DND-41 (cell line): ENCODE measurements at regions not wholly inside any gene's neighbourhood (a gene's known extent, or its start where the extent isn't known, plus 50 kb on each side); places are given as distances from the start of the nearest gene placed in this dataset.

Experiments
- EZH2 ChIP-seq: IDR thresholded peaks from 3 replicates; pipeline ENCODE4 v1.6.1; 2012; ENCODE audit warnings: borderline replicate concordance, low read depth, mild to moderate bottlenecking, moderate library complexity, low read length, inconsistent platforms; ENCODE audit not compliant: severe bottlenecking
- TF ChIP-seq, protein P1 (sequence below): IDR thresholded peaks from 2 replicates; pipeline ENCODE4 v1.5.1; 2012; ENCODE audit warnings: borderline replicate concordance, low read length, moderate library complexity, mild to moderate bottlenecking; ENCODE audit not compliant: poor library complexity, severe bottlenecking; ENCODE audit errors: extremely low read depth

- TF ChIP-seq, protein P1, sequence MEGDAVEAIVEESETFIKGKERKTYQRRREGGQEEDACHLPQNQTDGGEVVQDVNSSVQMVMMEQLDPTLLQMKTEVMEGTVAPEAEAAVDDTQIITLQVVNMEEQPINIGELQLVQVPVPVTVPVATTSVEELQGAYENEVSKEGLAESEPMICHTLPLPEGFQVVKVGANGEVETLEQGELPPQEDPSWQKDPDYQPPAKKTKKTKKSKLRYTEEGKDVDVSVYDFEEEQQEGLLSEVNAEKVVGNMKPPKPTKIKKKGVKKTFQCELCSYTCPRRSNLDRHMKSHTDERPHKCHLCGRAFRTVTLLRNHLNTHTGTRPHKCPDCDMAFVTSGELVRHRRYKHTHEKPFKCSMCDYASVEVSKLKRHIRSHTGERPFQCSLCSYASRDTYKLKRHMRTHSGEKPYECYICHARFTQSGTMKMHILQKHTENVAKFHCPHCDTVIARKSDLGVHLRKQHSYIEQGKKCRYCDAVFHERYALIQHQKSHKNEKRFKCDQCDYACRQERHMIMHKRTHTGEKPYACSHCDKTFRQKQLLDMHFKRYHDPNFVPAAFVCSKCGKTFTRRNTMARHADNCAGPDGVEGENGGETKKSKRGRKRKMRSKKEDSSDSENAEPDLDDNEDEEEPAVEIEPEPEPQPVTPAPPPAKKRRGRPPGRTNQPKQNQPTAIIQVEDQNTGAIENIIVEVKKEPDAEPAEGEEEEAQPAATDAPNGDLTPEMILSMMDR = no peak
- no peak for TF ChIP-seq EZH2
Observed at GRCh38 chr4:14865804-14866203, 136.5 kb upstream of the CPEB2 start.
